ENCODE measurements at regions not wholly inside any gene's neighbourhood (a gene's known extent, or its start where the extent isn't known, plus 50 kb on each side); places are given as distances from the start of the nearest gene placed in this dataset.

DNA sequence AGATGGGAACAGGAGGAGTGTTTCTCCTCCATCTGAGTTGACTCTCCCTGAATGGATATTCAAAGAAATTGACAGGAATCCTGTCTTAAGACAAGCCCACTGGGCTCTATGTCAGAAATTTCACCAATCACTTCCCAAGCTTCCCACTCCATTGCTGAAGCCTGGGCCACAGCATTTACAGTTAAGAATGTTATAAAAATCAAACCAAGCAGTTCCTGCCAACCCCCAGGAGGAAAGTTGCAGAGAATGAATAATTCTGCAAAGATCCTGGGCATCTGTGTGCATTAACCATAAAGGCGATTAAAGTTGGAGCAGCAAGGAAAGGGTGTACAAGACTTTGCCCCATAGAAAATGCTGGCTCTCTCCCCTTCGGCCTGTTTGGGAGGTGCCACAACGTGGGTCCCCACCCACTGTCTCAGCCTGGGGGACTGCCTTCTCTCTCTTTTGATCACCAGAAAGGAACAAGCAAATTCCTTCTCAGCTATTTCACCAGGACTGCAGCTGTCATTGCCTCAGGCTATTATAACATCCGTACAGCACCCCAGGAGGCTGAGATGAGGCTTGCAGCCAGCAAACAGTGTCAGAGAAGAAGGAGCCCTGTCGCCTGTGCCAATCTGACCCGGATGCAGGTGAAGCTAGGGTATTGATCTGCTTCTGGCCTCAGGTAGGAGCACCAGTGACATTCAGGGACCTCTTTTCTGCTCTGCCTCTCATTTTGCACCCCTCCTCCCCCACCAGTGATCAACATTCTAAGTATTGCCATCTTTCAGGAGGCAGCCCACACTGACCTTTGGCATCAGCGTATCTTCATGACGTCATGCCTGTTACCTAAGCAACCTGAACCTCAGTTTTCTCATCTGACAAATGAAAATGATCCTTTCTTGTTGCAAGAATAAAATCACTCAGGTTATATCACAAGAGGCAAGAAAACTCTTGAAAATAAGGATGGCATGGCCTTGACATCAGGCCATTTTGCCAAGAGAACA, 219.0 kb downstream of the SH3BP4 start:
- no peak for DNase-seq

DNA sequence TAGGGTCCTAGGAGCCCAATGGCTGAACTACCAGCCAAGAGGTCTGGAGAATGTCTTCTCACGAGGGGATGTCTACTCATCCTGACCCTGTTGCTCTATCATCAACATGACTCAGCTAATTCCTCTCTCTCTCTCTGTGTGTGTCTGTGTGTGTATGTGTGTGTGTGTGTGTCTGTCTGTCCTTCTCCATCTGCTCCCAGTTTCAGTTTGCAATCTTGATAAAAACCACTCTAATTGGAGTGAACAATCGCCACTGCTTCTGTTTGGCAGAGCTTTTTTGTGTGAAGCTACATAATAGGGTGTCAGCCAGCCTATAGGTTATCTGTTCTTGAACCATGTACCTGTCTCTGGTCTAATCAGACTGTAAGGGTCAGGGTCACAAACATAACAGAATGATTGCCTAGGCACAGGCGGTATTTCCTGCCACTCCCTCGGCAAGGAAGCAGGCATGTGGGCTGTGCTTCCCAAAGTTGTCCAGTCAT, 219.8 kb downstream of the SH3BP4 start:
- DNase-seq = no peak

DNA sequence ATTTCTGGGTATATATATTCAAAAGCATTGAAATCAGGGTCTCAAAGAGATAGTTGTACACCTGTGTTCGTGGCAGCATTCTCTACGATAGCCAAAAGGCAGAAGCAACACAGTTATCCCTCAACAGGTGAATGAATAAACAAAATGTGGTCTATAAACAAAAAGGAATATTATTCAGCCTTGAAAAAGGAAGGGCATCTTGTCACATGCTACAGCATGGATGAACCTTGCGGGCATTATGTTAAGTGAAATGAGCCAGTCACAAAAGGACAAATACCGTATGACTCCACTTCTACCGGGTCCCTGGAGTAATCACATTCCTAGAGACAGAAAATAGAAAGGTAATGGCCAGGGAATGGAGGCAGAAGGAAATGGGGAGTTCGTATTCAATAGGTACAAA, 228.8 kb downstream of the SH3BP4 start:
- DNase-seq = no peak

DNA sequence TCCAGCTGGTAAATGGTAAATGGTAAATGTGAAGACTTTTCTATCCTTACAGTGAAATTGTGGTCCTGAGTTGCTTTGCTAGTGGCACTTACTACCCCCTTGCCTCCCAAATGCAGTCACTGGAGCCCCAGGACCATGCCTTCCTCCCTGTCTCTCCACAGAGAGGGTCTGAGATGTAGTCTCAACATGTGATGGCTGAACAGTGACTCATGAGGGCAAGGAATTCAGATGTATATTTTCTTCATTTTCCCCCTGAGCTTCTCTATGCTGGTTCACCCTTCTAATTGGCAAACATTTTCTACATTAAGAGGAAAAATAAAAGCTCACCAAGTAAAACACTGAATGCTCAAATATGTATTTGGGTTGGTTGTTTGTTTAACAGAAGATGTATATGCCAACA, 232.0 kb downstream of the SH3BP4 start:
- no peak for DNase-seq

DNA sequence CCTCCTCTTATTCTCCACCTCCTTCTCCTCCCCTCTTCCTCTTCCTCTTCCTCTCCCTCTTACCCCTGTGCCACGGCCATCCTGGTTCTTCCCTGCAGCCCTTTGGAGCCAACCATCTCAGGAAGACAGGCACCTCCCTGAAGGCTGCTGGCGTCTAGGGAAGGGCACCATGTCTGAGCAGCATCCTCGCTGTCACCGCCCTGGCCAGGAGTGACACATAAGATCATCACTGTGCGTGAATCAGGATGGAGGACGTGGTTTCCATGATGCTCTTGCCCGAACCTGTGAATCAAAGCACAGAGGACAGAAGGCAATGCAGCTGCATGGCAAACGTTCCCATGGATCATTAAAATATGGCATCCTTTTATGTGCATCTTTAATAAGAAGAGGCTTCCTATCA, 236.0 kb downstream of the SH3BP4 start:
- no peak for DNase-seq

DNA sequence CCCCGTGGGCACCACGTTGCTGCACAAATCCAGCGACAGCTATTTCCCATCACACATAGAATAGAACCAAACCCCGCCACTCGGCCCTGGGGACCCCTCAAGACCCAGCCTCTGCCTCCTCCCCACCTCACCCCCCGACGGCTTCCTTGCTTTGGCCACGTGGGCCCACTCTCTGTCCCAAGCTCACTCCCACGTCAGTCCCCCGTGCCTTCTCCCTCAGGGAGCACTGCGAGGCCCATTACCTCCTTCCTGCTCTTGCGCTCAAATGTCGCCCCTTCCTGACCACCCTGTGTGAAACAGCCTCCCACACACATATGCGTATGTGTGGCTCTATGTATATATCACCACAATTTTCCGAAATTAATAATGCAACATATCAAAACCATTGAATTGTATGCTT, 239.7 kb downstream of the SH3BP4 start:
- DNase-seq = no peak

DNA sequence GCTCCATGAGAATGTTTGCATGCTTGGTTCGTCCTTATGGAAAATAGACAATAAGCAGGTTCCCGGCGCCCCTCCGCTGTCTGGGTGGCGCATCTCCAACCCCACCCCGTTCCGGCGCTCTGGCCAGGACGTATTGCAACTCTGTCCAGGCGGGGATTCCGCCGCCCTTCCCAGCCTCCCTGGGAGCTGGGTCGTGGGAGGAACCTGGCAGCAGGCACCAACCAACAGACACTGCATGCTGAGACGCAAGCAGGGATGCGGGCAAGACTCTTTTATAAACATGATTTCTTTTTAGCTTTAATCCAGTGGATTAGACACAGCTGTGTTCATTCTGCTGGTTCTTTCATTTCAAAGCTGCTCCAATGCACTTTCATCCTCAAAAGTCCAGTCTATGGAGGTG, 240.2 kb downstream of the SH3BP4 start:
- DNase-seq = no peak

DNA sequence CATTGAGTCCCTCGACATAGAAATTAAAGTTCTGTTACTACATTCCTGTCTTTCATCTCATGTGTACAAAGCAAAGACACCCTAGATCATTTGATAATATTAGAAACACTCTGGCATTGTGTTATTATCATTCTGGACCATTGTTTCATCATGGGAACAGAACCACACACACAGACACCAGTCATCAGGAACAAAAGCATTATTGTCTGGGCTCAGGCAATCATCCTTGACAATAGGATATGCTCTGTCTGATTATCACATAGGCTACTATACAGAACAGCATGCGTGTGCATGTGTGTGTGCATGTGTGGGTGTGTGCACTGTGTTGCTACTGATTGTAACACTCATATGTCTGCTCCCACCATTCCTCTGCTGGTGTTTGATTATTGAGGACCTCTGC, 242.5 kb downstream of the SH3BP4 start:
- DNase-seq = no peak

DNA sequence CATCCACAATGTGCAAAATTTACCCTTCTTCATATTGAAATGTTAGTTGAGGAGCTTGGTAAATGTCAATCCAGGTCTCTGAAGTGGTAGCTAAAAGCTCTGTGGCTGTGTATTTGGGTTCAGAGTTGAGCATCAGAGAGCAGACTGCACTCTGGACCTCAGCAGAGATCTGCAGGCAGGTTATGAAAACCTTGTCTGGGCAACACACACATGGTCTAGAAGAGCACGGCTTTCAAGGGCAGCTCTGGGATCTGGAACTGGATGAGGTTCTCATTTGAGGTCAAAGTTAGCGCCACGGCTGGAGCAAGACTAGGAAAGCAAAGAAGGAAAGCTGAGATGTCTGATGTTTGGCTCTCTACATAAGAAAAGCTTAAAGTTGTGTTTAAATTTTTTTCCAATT, 243.0 kb downstream of the SH3BP4 start:
- DNase-seq = no peak

DNA sequence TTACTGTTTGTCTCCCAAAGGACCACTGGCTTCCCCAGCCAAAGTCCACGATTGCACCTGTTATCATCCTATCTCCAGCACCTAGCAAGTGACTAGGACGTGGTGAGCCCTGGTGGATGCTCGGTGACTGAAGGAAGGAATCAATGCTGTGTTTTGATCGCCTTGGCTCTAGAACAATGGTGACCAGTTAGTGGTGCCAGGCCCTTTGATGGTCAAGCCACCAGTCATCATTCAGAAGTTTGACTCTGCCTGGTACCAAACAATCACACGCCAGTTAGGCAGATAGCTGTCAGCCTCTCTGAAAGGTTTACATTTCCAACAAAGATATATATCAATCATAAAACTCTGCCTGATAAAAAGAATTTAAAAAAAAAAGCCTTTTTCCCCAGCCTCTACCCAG, 244.1 kb downstream of the SH3BP4 start:
- DNase-seq = no peak

DNA sequence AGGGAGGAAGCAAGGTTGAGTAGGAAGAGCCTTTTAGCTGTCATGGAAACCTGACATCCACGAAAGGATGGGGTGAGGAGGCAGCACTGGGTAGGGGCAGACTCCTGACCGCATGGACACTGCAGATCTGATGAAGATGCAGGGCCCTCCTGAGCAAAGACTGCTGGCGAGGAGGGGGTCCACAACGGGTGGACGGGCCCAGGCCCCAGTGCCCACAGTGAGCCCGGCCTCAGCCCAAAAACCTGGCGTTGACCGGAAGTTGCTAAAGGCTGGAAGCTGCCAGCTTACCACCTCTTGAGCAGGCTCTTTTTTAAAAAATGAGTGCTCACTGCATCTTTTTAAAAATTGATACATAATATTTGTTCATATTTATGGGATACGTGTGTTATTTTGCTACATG, 247.3 kb downstream of the SH3BP4 start:
- no peak for DNase-seq

DNA sequence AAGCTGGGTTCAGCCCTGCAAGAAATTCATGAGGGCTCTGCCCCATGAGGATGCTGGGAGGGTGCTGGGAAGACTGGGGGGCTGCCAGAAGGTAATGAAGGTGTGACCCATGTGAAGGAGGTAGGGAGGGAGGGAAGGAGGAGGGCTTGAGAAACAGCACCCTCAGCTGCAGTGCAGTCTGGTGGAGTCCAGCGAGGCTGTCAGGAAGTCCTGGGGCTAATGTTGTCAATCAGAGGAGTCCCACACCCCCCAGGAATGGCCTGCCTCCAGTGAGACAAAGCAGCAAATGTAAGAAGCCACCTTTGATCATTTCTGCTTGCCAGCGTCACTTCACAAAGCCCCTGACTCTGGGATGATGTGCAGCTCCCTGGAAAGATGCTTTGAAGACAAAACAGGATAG, 248.4 kb downstream of the SH3BP4 start:
- DNase-seq = no peak

DNA sequence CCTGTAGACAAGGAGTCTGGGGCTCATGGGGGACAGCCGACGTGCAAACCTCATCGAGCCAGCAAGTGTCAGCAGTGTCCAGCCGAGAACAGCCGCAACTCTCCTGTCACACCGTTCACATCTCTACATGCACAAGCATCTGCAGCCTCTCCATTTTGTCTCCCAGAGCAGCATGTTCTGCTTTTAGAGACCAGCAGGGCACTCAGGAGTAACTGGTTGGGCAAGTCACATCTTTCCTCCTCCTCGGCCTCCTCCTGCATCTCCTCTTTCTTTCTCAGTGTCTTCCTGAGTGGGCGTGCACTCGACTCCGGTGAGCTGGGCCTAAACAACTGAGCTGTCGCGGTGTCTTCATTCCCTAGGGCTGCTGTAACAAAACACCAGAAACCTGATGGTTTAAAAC, 249.9 kb downstream of the SH3BP4 start:
- no peak for DNase-seq

DNA sequence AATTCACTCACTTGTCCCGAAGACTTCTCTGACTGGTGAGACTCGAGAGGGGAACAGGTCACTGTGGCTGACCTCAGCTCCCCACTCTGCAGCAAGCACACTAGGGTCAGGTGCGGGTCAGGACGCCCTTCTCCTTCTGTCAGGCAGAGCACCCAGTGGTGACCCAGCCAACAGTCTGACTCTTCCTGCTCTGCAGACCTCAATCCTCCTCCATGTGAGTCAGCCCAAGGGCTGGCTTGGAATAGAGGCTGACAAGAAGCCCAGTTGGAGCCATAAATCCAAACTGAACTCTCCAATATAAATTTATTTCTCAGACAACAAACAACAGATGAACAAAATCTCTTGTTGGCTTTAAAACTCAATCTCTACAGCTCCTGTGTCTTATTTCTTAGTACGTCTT, 253.1 kb downstream of the SH3BP4 start:
- DNase-seq = no peak

DNA sequence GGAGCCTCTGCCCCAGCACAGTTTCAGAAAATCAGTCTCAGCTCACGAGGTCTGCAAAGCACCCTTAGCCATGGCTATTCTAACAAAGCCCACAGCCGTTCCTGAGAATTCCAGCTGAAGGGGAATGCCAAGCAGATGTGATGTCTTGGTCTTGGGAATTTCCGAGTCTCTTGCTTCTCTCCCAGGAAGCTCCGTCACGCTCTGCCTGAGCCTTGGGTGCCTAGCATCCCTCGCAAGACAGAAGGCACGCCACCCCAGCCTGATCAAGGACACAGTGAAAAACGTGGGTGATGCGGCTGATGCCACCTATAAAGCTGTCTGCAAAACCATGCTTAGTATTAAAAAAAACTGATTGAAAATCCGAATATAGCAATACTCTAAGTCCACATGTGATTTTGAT, 254.6 kb downstream of the SH3BP4 start:
- DNase-seq = no peak

DNA sequence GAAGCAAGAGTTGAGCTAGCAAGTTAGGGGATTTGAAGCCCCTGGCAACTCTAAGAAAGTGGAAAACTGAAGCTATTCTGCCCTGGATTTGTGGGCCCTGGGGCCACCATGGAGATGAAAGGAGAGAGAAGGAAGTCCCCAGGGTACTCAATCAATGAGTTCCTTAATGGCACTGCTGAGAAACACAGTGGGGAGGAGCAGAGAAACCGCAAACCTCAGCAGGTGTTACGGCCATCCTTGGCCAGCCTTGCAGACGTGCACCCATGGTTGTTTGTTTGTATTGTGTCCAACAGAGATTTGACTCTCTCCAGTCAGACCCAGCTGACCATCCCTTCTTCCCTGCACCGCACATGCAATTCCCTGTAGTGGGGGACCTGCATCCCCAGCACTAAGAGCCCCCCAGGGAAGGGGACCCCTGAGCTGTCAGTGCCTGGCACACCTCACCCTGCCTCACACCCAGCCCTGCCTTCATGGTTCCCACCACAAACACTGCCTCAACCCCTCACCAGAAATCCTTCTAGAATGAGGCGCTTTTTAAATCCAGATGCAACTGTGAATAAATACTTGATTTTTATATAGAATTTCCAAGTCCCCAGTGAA, 255.3 kb downstream of the SH3BP4 start:
- no peak for DNase-seq

DNA sequence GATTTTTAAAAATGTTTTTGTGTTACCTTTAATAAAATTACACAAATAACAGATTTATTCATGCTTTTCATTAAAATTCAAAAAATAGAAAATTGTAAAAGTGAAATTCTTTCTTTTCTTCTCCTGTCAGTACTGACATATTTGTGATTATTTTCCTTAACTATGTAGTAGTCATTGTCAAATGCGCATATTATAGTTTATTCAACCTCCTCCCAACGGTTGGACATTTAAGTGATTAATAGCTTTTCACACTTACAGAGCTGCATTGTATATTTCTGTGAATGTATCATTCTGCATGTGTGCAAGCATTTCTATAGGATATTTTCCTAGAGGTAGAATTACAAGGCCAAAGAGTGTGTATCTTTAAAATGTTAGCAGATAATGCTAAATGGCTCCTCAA, 259.2 kb downstream of the SH3BP4 start:
- DNase-seq = no peak

DNA sequence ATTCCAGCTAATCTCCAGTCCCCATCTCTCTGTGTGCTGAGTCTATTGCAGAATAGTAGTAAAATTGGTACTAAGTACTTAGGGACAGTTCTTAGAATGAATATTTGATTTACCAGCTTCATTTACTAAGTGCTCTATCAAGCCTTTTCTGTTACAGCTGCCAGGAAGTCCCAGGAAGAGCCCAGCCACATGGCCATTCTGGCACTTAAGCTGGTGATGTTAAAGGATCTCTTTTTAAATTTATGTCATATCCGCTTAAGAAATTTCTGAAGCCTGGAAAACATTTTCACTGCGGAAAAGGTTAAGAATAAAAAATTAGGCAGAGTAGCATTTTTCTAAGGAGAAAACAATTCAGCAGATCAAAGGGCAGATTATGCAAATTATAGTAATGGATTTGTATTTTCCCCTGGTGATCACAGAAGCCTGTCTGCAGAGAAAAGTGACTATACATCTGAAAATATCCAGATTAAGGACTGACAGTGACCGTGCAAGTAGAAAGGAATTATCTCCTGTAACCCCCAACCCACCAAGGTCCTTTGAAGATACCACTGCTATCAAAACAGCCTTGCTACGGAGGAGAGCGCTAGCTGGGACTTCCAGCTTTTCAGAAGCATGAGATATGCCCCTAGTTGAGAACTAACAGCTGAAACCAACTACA, 260.8 kb downstream of the SH3BP4 start:
- DNase-seq = no peak

DNA sequence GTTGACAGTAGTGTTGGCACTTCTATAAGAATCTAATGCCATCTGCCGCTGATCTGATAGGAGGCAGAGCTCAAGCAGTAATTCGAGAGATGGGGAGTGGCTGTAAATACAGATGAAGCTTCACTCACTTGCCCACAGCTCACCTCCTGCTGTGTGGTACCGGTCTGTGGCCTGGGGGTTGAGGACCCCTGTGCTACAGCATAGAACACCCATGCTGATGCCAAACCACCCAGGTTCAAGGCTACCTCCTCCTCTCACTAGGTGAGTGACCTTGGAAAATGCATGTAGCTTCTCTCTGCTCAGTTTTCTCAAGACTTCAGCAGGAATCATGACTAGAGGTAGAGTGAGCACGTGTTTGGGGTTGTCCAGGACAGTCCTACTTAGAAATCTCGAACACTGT, 263.4 kb downstream of the SH3BP4 start:
- no peak for DNase-seq

DNA sequence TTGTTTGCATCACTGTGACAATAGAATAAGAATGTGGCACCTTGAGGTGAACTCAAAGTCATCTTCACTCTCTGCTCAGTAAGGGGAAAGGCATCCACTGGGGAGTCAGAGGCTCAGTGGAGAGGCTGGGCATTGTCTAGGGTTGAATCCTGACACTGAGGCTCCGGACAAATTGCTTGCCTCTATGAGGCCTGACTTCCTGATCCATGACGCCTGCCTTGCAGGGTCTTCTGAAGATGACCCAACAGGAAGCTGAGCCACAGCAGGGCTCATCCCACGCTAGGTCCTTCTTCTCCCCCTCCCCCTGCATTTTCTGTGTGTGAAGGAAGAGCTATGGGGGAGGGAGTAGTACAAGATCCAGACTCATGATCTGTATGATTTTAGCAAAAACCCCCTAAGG, 265.1 kb downstream of the SH3BP4 start:
- DNase-seq = no peak

DNA sequence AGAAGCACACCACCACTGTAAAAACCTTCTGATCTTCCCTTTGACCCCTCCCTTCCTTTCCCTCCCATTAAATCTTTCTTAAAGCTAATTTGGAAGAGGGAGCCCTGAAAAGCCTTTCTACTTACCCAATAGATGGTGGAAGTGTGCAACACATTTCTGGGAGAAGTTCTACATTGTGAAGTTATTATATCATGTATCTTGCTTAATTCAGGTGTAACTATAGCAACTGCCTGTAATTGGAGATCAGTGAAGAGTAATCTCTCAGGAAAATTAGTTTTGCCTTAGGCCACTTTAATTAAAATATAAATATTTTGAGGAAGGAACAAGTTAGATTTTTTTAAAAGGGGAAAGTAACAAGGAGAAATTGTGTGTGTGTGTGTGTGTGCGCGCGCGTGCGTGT, 266.0 kb downstream of the SH3BP4 start:
- no peak for DNase-seq

DNA sequence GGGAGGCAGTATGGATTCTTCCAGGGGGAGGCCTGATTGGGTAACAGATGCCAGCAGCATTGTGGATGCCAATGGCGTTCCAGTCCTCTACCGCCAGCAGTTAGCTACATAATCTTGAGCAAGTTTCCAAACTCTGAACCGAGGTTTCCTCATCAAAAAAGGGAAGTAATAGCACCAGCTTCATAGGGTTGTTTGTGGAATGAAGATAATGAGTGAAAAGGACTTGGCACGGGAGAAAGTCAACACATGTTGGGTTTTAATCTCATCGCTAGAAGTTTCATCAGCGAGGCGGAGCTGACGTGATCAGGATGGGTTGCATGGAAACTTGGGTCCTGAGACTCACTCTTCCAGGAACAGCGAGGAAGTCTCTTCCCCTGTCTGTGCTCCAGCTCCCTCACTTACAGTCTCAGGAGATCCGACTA, 266.7 kb downstream of the SH3BP4 start:
- no peak for DNase-seq

DNA sequence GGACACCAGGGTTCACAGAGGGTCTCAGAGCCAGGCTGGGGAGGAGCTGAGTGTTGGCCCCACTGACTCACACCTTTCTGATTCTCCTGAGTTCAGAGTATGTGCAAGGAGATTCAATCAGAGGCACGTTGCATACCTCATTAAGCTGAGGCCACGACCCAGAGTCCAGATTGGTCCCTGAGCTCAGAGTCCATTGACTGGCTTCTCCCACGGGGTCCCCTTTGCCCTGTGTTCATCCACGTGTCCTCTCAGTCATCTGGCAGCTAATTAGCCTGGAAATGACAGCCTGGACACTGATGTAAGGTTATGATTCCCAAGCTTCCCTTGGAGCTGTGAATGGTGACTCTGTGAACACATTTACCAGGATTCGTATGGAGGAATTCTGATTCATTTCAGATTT, 267.2 kb downstream of the SH3BP4 start:
- DNase-seq = no peak

DNA sequence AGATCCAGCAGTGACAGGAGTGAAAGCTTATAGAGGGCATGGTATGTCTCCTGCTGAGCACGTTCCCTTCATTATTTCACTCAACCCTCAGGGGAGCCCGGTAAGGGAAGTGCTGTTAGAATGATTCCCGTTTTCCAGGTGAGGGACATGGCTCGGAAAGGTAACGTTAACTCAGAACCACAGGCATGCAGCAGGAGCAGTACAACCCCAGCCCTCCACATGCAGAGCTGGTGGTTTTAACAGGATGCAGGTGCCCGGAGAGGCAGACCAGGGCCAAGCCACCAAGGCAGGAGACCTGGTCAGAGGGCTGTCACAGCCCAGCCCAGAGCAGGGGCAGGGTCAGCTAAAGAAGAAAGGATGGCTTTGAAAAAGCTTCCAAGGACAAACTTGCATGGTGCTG, 268.5 kb downstream of the SH3BP4 start:
- DNase-seq = no peak

Measured in stimulated activated naive CD4-positive, alpha-beta T cell treated with Interleukin-2 at 50 U/mL for 16 hours (primary cell).